22Rv1 (cell line): ENCODE measurements at regions not wholly inside any gene's neighbourhood (a gene's known extent, or its start where the extent isn't known, plus 50 kb on each side); places are given as distances from the start of the nearest gene placed in this dataset.

Experiments used
- H3K27ac ChIP-seq: fragments of 450-650 bp; 2 replicates; pipeline ENCODE4 v1.5.1; 2017
- CTCF ChIP-seq: fragments of 450-650 bp; IDR thresholded peaks from 2 replicates; pipeline ENCODE4 v1.5.1; 2017; ENCODE audit warnings: mild to moderate bottlenecking
- ZFX ChIP-seq: fragments of 450-650 bp; IDR thresholded peaks from 2 replicates; pipeline ENCODE4 v1.6.1; 2017; ENCODE audit warnings: antibody characterized with exemption, borderline replicate concordance

- no peak for TF ChIP-seq ZFX
- TF ChIP-seq CTCF = no peak
- no peak overlapping the region for H3K27ac ChIP-seq
Measured at GRCh38 chr17:72563952-72564351, 443.1 kb downstream of the SOX9 start.

- no peak for TF ChIP-seq CTCF
- TF ChIP-seq ZFX = no peak
- no peak overlapping the region for H3K27ac ChIP-seq
Measured at GRCh38 chr17:72565006-72565405, 444.2 kb downstream of the SOX9 start.

GRCh38 chr17:72565758-72566157 is 444.9 kb downstream of the SOX9 start:
- H3K27ac ChIP-seq = peak overlapping the region; percentile 22
- TF ChIP-seq CTCF (no peak), ZFX (no peak)

- TF ChIP-seq CTCF = no peak
- TF ChIP-seq ZFX = no peak
- peak overlapping the region; percentile 22 for H3K27ac ChIP-seq
Measured at GRCh38 chr17:72566671-72567484, 446.1 kb downstream of the SOX9 start.

- no peak for TF ChIP-seq CTCF
- no peak for TF ChIP-seq ZFX
- peak overlapping the region; percentile 22 for H3K27ac ChIP-seq
Measured at GRCh38 chr17:72567774-72568173, 447.0 kb downstream of the SOX9 start.

- TF ChIP-seq CTCF = no peak
- no peak for TF ChIP-seq ZFX
- peak overlapping the region; percentile 22; the same call in 1 of the 2 replicates for H3K27ac ChIP-seq
Measured at GRCh38 chr17:72569148-72569946, 448.5 kb downstream of the SOX9 start.
